SK-N-SH (cell line): ENCODE measurements at regions not wholly inside any gene's neighbourhood (a gene's known extent, or its start where the extent isn't known, plus 50 kb on each side); places are given as distances from the start of the nearest gene placed in this dataset.

Experiments
- CTCF ChIA-PET: fragments of 300-600, 350-600 bp; formaldehyde crosslinking; extraction: SDS; loops from one replicate; lab custom pipeline; 2021; lab: Yijun Ruan, JAX
- POLR2A ChIA-PET: fragments of 350-600 bp; sonication (Branson Sonifier 250); formaldehyde crosslinking; extraction: SDS; loops from one replicate; lab custom pipeline; 2020; ENCODE audit warnings: antibody characterized with exemption, inconsistent platforms; lab: Yijun Ruan, JAX
- DNase-seq: peaks from one replicate; pipeline ENCODE4 v3.0.0; 2012
- H2AFZ ChIP-seq: fragments of 200-600 bp; sonication (generic); 2 replicates; pipeline ENCODE4 v1.8.1; 2016; ENCODE audit warnings: antibody characterized with exemption, mild to moderate bottlenecking, low read depth
- H3F3A ChIP-seq: fragments of 200-600 bp; sonication (generic); replicated peaks from 2 replicates; pipeline ENCODE3; 2016; ENCODE audit warnings: antibody characterized with exemption, mild to moderate bottlenecking; ENCODE audit not compliant: insufficient read depth
- H3K27ac ChIP-seq, 2 experiments: fragments of 200-500 bp in 1 of 2; fragments of 200-600 bp in 1 of 2; sonication (Bioruptor generic) in 1 of 2; sonication (generic), shearing (Covaris generic) in 1 of 2; 2 replicates each; pipeline versions ENCODE4 v1.5.1 to v1.6.1; 2014 to 2016; ENCODE audit warnings: low read depth in 2 of 2, inconsistent platforms in 1 of 2, low read length in 1 of 2, mild to moderate bottlenecking in 1 of 2, mixed read lengths in 1 of 2
- H3K27me3 ChIP-seq: fragments of 200-600 bp; sonication (generic), shearing (Covaris generic); 2 replicates; pipeline ENCODE4 v1.6.1; 2016; ENCODE audit warnings: mixed run types; ENCODE audit not compliant: insufficient read depth
- H3K36me3 ChIP-seq, 2 experiments: fragments of 200-500 bp in 1 of 2; fragments of 200-600 bp in 1 of 2; sonication (Bioruptor generic) in 1 of 2; sonication (generic) in 1 of 2; replicated peaks in 1 of 2; 2 replicates each; pipeline versions ENCODE3 to v1.5.1; 2014 to 2016; ENCODE audit warnings: low read length in 1 of 2, mild to moderate bottlenecking in 1 of 2; ENCODE audit not compliant: insufficient read depth in 2 of 2, control insufficient read depth in 1 of 2
- H3K4me1 ChIP-seq, 2 experiments: fragments of 200-500 bp in 1 of 2; fragments of 200-600 bp in 1 of 2; sonication (Bioruptor generic) in 1 of 2; sonication (generic), shearing (Covaris generic) in 1 of 2; 2 replicates each; pipeline versions ENCODE4 v1.5.1 to v1.6.1; 2014 to 2016; ENCODE audit warnings: low read depth in 1 of 2, low read length in 1 of 2, mixed run types in 1 of 2; ENCODE audit not compliant: insufficient read depth in 2 of 2, control insufficient read depth in 1 of 2
- H3K4me2 ChIP-seq: fragments of 200-600 bp; sonication (generic), shearing (Covaris generic); 2 replicates; pipeline ENCODE4 v1.6.1; 2017; ENCODE audit warnings: mixed run types
- H3K4me3 ChIP-seq, 2 experiments: fragments of 200-500 bp in 1 of 2; fragments of 200-600 bp in 1 of 2; sonication (Bioruptor generic) in 1 of 2; sonication (generic), shearing (Covaris generic) in 1 of 2; 2 replicates each; pipeline versions ENCODE4 v1.5.1 to v1.8.1; 2014 to 2016; ENCODE audit warnings: low read depth in 2 of 2, inconsistent platforms in 1 of 2, low read length in 1 of 2, mild to moderate bottlenecking in 1 of 2, mixed read lengths in 1 of 2, moderate library complexity in 1 of 2
- H3K79me2 ChIP-seq: fragments of 200-600 bp; sonication (generic); 2 replicates; pipeline ENCODE4 v1.8.1; 2017; ENCODE audit warnings: mild to moderate bottlenecking; ENCODE audit not compliant: insufficient read depth
- H3K9ac ChIP-seq: fragments of 200-600 bp; sonication (generic); 2 replicates; pipeline ENCODE4 v1.6.1; 2017; ENCODE audit warnings: mixed run types
- H3K9me2 ChIP-seq: fragments of 200-600 bp; sonication (generic); 2 replicates; pipeline ENCODE4 v1.6.1; 2017; ENCODE audit warnings: mixed run types
- H3K9me3 ChIP-seq: fragments of 200-600 bp; sonication (generic); 2 replicates; pipeline ENCODE4 v1.6.1; 2017; ENCODE audit warnings: mixed run types, mild to moderate bottlenecking, moderate library complexity
- H4K20me1 ChIP-seq: fragments of 200-600 bp; sonication (generic); 2 replicates; pipeline ENCODE4 v1.6.1; 2017; ENCODE audit warnings: mild to moderate bottlenecking, mixed run types; ENCODE audit not compliant: insufficient read depth
- CHD2 ChIP-seq: fragments of 150-350 bp; IDR thresholded peaks from 2 replicates; pipeline ENCODE4 v1.6.1; 2018; ENCODE audit warnings: low read length; ENCODE audit not compliant: partially characterized antibody
- CTCF ChIP-seq: fragments of 200-600 bp; sonication (generic); IDR thresholded peaks from 2 replicates; pipeline ENCODE4 v1.6.1; 2017; ENCODE audit warnings: antibody characterized with exemption, mild to moderate bottlenecking, moderate library complexity
- EZH2phosphoT487 ChIP-seq: fragments of 200-600 bp; sonication (generic); IDR thresholded peaks from 2 replicates; pipeline ENCODE4 v1.6.1; 2017; ENCODE audit warnings: low read depth, mixed run types, mild to moderate bottlenecking, antibody characterized with exemption, moderate library complexity, borderline replicate concordance
- GATA2 ChIP-seq: sonication (generic); formaldehyde crosslinking; IDR thresholded peaks from 2 replicates; pipeline ENCODE4 v1.5.0; 2020; ENCODE audit warnings: mild to moderate bottlenecking, missing genetic modification reagents
- MXI1 ChIP-seq: IDR thresholded peaks from 2 replicates; pipeline ENCODE4 v1.6.1; 2012; ENCODE audit warnings: mild to moderate bottlenecking, low read depth, low read length, improper control_type of control experiment
- PBX3 ChIP-seq: IDR thresholded peaks from 2 replicates; pipeline ENCODE4; 2012
- RAD21 ChIP-seq: IDR thresholded peaks from 2 replicates; pipeline ENCODE4 v1.6.1; 2012; ENCODE audit warnings: mild to moderate bottlenecking, low read length
- RFX5 ChIP-seq: IDR thresholded peaks from 2 replicates; pipeline ENCODE4 v1.6.1; 2012; ENCODE audit warnings: mild to moderate bottlenecking, improper control_type of control experiment, low read length
- SMC3 ChIP-seq: IDR thresholded peaks from 2 replicates; pipeline ENCODE4 v1.6.1; 2012; ENCODE audit warnings: low read depth, low read length, improper control_type of control experiment
- TEAD4 ChIP-seq: IDR thresholded peaks from 2 replicates; pipeline ENCODE4 v1.4.0; 2012; ENCODE audit warnings: mild to moderate bottlenecking, borderline replicate concordance; ENCODE audit not compliant: insufficient read depth
- USF1 ChIP-seq: IDR thresholded peaks from 2 replicates; pipeline ENCODE4 v1.4.0; 2012; ENCODE audit warnings: low read depth, borderline replicate concordance
- USF2 ChIP-seq: fragments of 150-350 bp; IDR thresholded peaks from 2 replicates; pipeline ENCODE4 v1.6.1; 2017; ENCODE audit warnings: antibody characterized with exemption, low read length, low read depth, borderline replicate concordance
- YY1 ChIP-seq: IDR thresholded peaks from 2 replicates; pipeline ENCODE4 v1.4.0; 2012; ENCODE audit warnings: low read depth, mild to moderate bottlenecking

GRCh38 chr3:18712713-18713576 lies 287.8 kb upstream of the SATB1 start (continued):
- TF ChIP-seq EZH2phosphoT487 (no peak), PBX3 (no peak)

GRCh38 chr3:18704326-18704725 lies 279.2 kb upstream of the SATB1 start:
- H3K9ac ChIP-seq, result no peak overlapping the region
- H4K20me1 ChIP-seq, result no peaks in the 10 kb centered on the region
- no peak overlapping the region for H3K4me2 ChIP-seq
- no peaks in the 10 kb centered on the region for H3K4me1 ChIP-seq
- H3F3A ChIP-seq, result no peaks in the 10 kb centered on the region
- no peak overlapping the region for H3K27ac ChIP-seq
- no peaks in the 10 kb centered on the region; the same call in 1 of the 2 replicates for H3K9me3 ChIP-seq
- no peaks in the 10 kb centered on the region for H3K79me2 ChIP-seq
- H3K4me3 ChIP-seq, result no peak overlapping the region
- H3K36me3 ChIP-seq, result no peaks in the 10 kb centered on the region
- no peak for DNase-seq
- TF ChIP-seq RFX5, result no peak
- no peak for TF ChIP-seq CHD2
- no peak for TF ChIP-seq MXI1
- no peak for TF ChIP-seq GATA2 (CRISPR knock-in tag)
- TF ChIP-seq USF2, result no peak
- TF ChIP-seq USF1, result no peak
- TF ChIP-seq RAD21, result no peak
- no peak for TF ChIP-seq SMC3
- TF ChIP-seq YY1, result no peak
- no peak for TF ChIP-seq TEAD4
- TF ChIP-seq CTCF, result no peak
- ChIA-PET CTCF (interaction anchor here (1.0 kb wide), 1 partner anchor 12 kb away, joined by 3 read pairs; no protein-coding TSS in a partner anchor), POLR2A (no interaction called here)
- no peaks in the 10 kb centered on the region for H3K27me3 ChIP-seq
- no peak overlapping the region for H2AFZ ChIP-seq
- H3K9me2 ChIP-seq, result no peaks in the 10 kb centered on the region
